ENCODE measurements at regions not wholly inside any gene's neighbourhood (a gene's known extent, or its start where the extent isn't known, plus 50 kb on each side); places are given as distances from the start of the nearest gene placed in this dataset.

GRCh38 chrX:8404926-8405325 is 59.7 kb upstream of the VCX3B start:
- DNase-seq, result no peak
- no peaks in the 10 kb centered on the region for H3K9me3 Mint-ChIP-seq (ENCODE audit: unreplicated experiment)
- Histone ChIP-seq H3K27me3 (replicated peaks; ENCODE audit: control insufficient read depth, insufficient read depth, low read length) (no peaks in the 10 kb centered on the region), H3K36me3 (ENCODE audit: control insufficient read depth, insufficient read depth, low read length) (no peaks in the 10 kb centered on the region), H3K9me3 (no peaks in the 10 kb centered on the region), H3K4me1 (no peaks in the 10 kb centered on the region), H3K4me3 (ENCODE audit: low read depth, low read length) (no peak overlapping the region)
- ChIA-PET POLR2A (no interaction called here), CTCF (no interaction called here)
- no peaks in the 10 kb centered on the region for H3K27me3 Mint-ChIP-seq (ENCODE audit: insufficient read depth, unreplicated experiment)
- no peak for TF ChIP-seq CTCF (IDR thresholded peaks at IDR 0.05; ENCODE audit: insufficient read depth in 1 of 2, low read depth in 1 of 2, low read length in 1 of 2, severe bottlenecking in 1 of 2, unreplicated experiment in 1 of 2)
- H3K4me1 Mint-ChIP-seq (ENCODE audit: low read depth, unreplicated experiment), result no peaks in the 10 kb centered on the region
- intact Hi-C loops (cut with micrococcal nuclease; ENCODE audit: unreplicated experiment), result no loop called here
- no peak overlapping the region for H3K27ac Mint-ChIP-seq (ENCODE audit: unreplicated experiment)
- BruUV-seq (replicated peaks), result no TSS peak
- H3K4me3 Mint-ChIP-seq (ENCODE audit: unreplicated experiment), result no peak overlapping the region
- H3K36me3 Mint-ChIP-seq (ENCODE audit: insufficient read depth, unreplicated experiment), result no peaks in the 10 kb centered on the region

- Histone ChIP-seq H3K9me3 (no peaks in the 10 kb centered on the region), H3K4me3 (ENCODE audit: low read depth, low read length) (no peak overlapping the region), H3K4me1 (no peaks in the 10 kb centered on the region), H3K27me3 (replicated peaks; ENCODE audit: control insufficient read depth, insufficient read depth, low read length) (no peaks in the 10 kb centered on the region), H3K36me3 (ENCODE audit: control insufficient read depth, insufficient read depth, low read length) (no peaks in the 10 kb centered on the region)
- DNase-seq, result no peak
- H3K27ac Mint-ChIP-seq (ENCODE audit: unreplicated experiment), result no peak overlapping the region
- no peak overlapping the region for H3K4me3 Mint-ChIP-seq (ENCODE audit: unreplicated experiment)
- POLR2A ChIA-PET, result no interaction called here
- no TSS peak for BruUV-seq (replicated peaks)
- intact Hi-C loops (cut with micrococcal nuclease; ENCODE audit: unreplicated experiment), result no loop called here
- H3K36me3 Mint-ChIP-seq (ENCODE audit: insufficient read depth, unreplicated experiment), result no peaks in the 10 kb centered on the region
- CTCF ChIA-PET, result no interaction called here
- no peaks in the 10 kb centered on the region for H3K9me3 Mint-ChIP-seq (ENCODE audit: unreplicated experiment)
- no peaks in the 10 kb centered on the region for H3K4me1 Mint-ChIP-seq (ENCODE audit: low read depth, unreplicated experiment)
- no peaks in the 10 kb centered on the region for H3K27me3 Mint-ChIP-seq (ENCODE audit: insufficient read depth, unreplicated experiment)
- no peak for TF ChIP-seq CTCF (IDR thresholded peaks at IDR 0.05; ENCODE audit: insufficient read depth in 1 of 2, low read depth in 1 of 2, low read length in 1 of 2, severe bottlenecking in 1 of 2, unreplicated experiment in 1 of 2)
Observed at GRCh38 chrX:8405631-8406030, 59.0 kb upstream of the VCX3B start.

GRCh38 chrX:8413279-8413678 is 51.4 kb upstream of the VCX3B start:
- Mint-ChIP-seq H3K9me3 (ENCODE audit: unreplicated experiment) (no peaks in the 10 kb centered on the region), H3K4me1 (ENCODE audit: low read depth, unreplicated experiment) (no peaks in the 10 kb centered on the region), H3K27ac (ENCODE audit: unreplicated experiment) (no peak overlapping the region), H3K36me3 (ENCODE audit: insufficient read depth, unreplicated experiment) (no peaks in the 10 kb centered on the region), H3K27me3 (ENCODE audit: insufficient read depth, unreplicated experiment) (peaks cover 5% of the 10 kb centered on the region), H3K4me3 (ENCODE audit: unreplicated experiment) (no peak overlapping the region)
- no TSS peak for BruUV-seq (replicated peaks)
- ChIA-PET POLR2A (no interaction called here), CTCF (no interaction called here)
- intact Hi-C loops (cut with micrococcal nuclease; ENCODE audit: unreplicated experiment), result no loop called here
- Histone ChIP-seq H3K4me1 (no peaks in the 10 kb centered on the region), H3K4me3 (ENCODE audit: low read depth, low read length) (no peak overlapping the region), H3K9me3 (no peaks in the 10 kb centered on the region), H3K27me3 (replicated peaks; ENCODE audit: control insufficient read depth, insufficient read depth, low read length) (no peaks in the 10 kb centered on the region), H3K36me3 (ENCODE audit: control insufficient read depth, insufficient read depth, low read length) (no peaks in the 10 kb centered on the region)
- no peak for TF ChIP-seq CTCF (IDR thresholded peaks at IDR 0.05; ENCODE audit: insufficient read depth in 1 of 2, low read depth in 1 of 2, low read length in 1 of 2, severe bottlenecking in 1 of 2, unreplicated experiment in 1 of 2)
- DNase-seq, result no peak
